Mesenchymal stem cell (in vitro differentiated cells and primary cell): ENCODE measurements at regions not wholly inside any gene's neighbourhood (a gene's known extent, or its start where the extent isn't known, plus 50 kb on each side); places are given as distances from the start of the nearest gene placed in this dataset.

Experiments used
- DNase-seq: peaks from one replicate; pipeline ENCODE4 v3.0.0-alpha.2; 2013
- H2AFZ ChIP-seq: one replicate; pipeline ENCODE4 v1.6.1; 2013; ENCODE audit warnings: low read depth, mild to moderate bottlenecking, control low read depth, inconsistent platforms, low read length, moderate library complexity
- H2AK5ac ChIP-seq: 2 replicates; pipeline ENCODE4 v1.6.1; 2013; ENCODE audit warnings: low read length, moderate library complexity, mild to moderate bottlenecking, inconsistent platforms; ENCODE audit not compliant: severe bottlenecking
- H2BK120ac ChIP-seq: one replicate; pipeline ENCODE4 v1.6.1; 2013; ENCODE audit warnings: low read depth, mild to moderate bottlenecking, inconsistent platforms, low read length, moderate library complexity
- H2BK12ac ChIP-seq, 2 experiments: one replicate each; pipeline ENCODE4 v1.6.1; 2013; ENCODE audit warnings: inconsistent platforms in 2 of 2, low read length in 2 of 2, mild to moderate bottlenecking in 2 of 2, moderate library complexity in 2 of 2, control low read depth in 1 of 2
- H2BK15ac ChIP-seq: one replicate; pipeline ENCODE4 v1.6.1; 2013; ENCODE audit warnings: mild to moderate bottlenecking, low read depth, inconsistent platforms; ENCODE audit not compliant: poor library complexity, severe bottlenecking
- H2BK5ac ChIP-seq: 2 replicates; pipeline ENCODE4 v1.6.1; 2013; ENCODE audit warnings: low read depth, mild to moderate bottlenecking, low read length, control low read depth, inconsistent platforms; ENCODE audit not compliant: poor library complexity, severe bottlenecking
- H3K14ac ChIP-seq, 2 experiments: one replicate each; pipeline ENCODE4 v1.6.1; 2013; ENCODE audit warnings: inconsistent platforms in 2 of 2, low read length in 2 of 2, control low read depth in 1 of 2, mild to moderate bottlenecking in 1 of 2, moderate library complexity in 1 of 2
- H3K18ac ChIP-seq, 2 experiments: one replicate each; pipeline ENCODE4 v1.6.1; 2013; ENCODE audit warnings: inconsistent platforms in 2 of 2, low read length in 2 of 2, control low read depth in 1 of 2, low read depth in 1 of 2, mild to moderate bottlenecking in 1 of 2
- H3K23ac ChIP-seq, 2 experiments: one replicate each; pipeline ENCODE4 v1.6.1; 2013; ENCODE audit warnings: inconsistent platforms in 2 of 2, low read length in 2 of 2, mild to moderate bottlenecking in 2 of 2, moderate library complexity in 2 of 2, control low read depth in 1 of 2
- H3K27ac ChIP-seq: 2 replicates; pipeline ENCODE4 v1.5.1; 2013; ENCODE audit warnings: mild to moderate bottlenecking, moderate library complexity, low read length, control low read depth, inconsistent platforms; ENCODE audit not compliant: poor library complexity, severe bottlenecking
- H3K27me3 ChIP-seq, 2 experiments: 2 replicates each; pipeline versions ENCODE4 v1.6.1 to v1.7.0; 2013; ENCODE audit warnings: low read length in 2 of 2, mild to moderate bottlenecking in 2 of 2, moderate library complexity in 2 of 2, control low read depth in 1 of 2, inconsistent platforms in 1 of 2; ENCODE audit not compliant: control insufficient read depth in 1 of 2, insufficient read depth in 1 of 2
- H3K36me3 ChIP-seq, 2 experiments: 2 replicates each; pipeline versions ENCODE4 v1.6.1 to v1.7.0; 2013; ENCODE audit warnings: low read length in 2 of 2, control low read depth in 1 of 2, inconsistent platforms in 1 of 2, low read depth in 1 of 2, mild to moderate bottlenecking in 1 of 2; ENCODE audit not compliant: insufficient read depth in 2 of 2, control insufficient read depth in 1 of 2
- H3K4ac ChIP-seq, 2 experiments: one replicate each; pipeline ENCODE4 v1.6.1; 2013; ENCODE audit warnings: inconsistent platforms in 2 of 2, low read length in 2 of 2, mild to moderate bottlenecking in 2 of 2, moderate library complexity in 2 of 2, control low read depth in 1 of 2, low read depth in 1 of 2
- H3K4me1 ChIP-seq: 2 replicates; pipeline ENCODE4 v1.6.1; 2013; ENCODE audit warnings: low read depth, low read length, control low read depth; ENCODE audit not compliant: control insufficient read depth, insufficient read depth
- H3K4me2 ChIP-seq: 2 replicates; pipeline ENCODE4 v1.6.1; 2013; ENCODE audit warnings: low read length, mild to moderate bottlenecking, inconsistent platforms; ENCODE audit not compliant: poor library complexity, severe bottlenecking
- H3K4me3 ChIP-seq, 2 experiments: 2 replicates each; pipeline versions ENCODE4 v1.5.1 to v1.7.0; 2013; ENCODE audit warnings: low read length in 2 of 2, mild to moderate bottlenecking in 2 of 2, control low read depth in 1 of 2, low read depth in 1 of 2; ENCODE audit not compliant: insufficient read depth in 1 of 2
- H3K79me1 ChIP-seq: replicated peaks from 2 replicates; pipeline ENCODE4 v1.6.1; 2013; ENCODE audit warnings: mild to moderate bottlenecking, control low read depth, low read length, inconsistent platforms; ENCODE audit not compliant: poor library complexity, severe bottlenecking
- H3K9ac ChIP-seq: 2 replicates; pipeline ENCODE4 v1.7.0; 2013; ENCODE audit warnings: mild to moderate bottlenecking, low read length, moderate library complexity
- H3K9me3 ChIP-seq: 2 replicates; pipeline ENCODE4 v1.7.0; 2013; ENCODE audit warnings: mild to moderate bottlenecking, low read length; ENCODE audit not compliant: control insufficient read depth
- H4K8ac ChIP-seq: one replicate; pipeline ENCODE4 v1.6.1; 2013; ENCODE audit warnings: inconsistent platforms, mild to moderate bottlenecking, low read length, moderate library complexity
- H4K91ac ChIP-seq: one replicate; pipeline ENCODE4 v1.6.1; 2013; ENCODE audit warnings: mild to moderate bottlenecking, low read length, inconsistent platforms
- WGBS: methylation state at CpG from one replicate; pipeline ENCODE4 v1.1.7; 2013; ENCODE audit warnings: mixed read lengths; 5-methylcytosine and 5-hydroxymethylcytosine counted together

GRCh38 chr4:66216252-66216651 lies 546.0 kb upstream of the EPHA5 start:
- Histone ChIP-seq H3K9ac (no peak overlapping the region), H2AFZ (no peak overlapping the region), H3K14ac (no peak overlapping the region), H3K4me1 (no peaks in the 10 kb centered on the region), H3K4me2 (no peak overlapping the region), H3K27ac (no peak overlapping the region), H3K36me3 (no peaks in the 10 kb centered on the region), H3K9me3 (peaks cover 6% of the 10 kb centered on the region), H3K79me1 (no peaks in the 10 kb centered on the region), H2BK15ac (no peak overlapping the region), H3K4ac (no peak overlapping the region), H2BK120ac (no peak overlapping the region), H4K91ac (no peak overlapping the region), H2BK5ac (no peak overlapping the region), H2BK12ac (no peak overlapping the region), H3K18ac (no peak overlapping the region), H3K23ac (no peak overlapping the region), H3K4me3 (no peak overlapping the region), H4K8ac (no peak overlapping the region), H3K27me3 (no peaks in the 10 kb centered on the region), H2AK5ac (no peak overlapping the region)
- no peak for DNase-seq

- Histone ChIP-seq H2AFZ (no peak overlapping the region), H3K4me3 (no peak overlapping the region), H3K4me2 (no peak overlapping the region), H3K27me3 (no peaks in the 10 kb centered on the region), H3K79me1 (no peaks in the 10 kb centered on the region), H2BK15ac (no peak overlapping the region), H2AK5ac (no peak overlapping the region), H4K8ac (no peak overlapping the region), H3K14ac (no peak overlapping the region), H4K91ac (no peak overlapping the region), H3K4me1 (no peaks in the 10 kb centered on the region), H3K36me3 (no peaks in the 10 kb centered on the region), H3K27ac (no peak overlapping the region), H3K9ac (no peak overlapping the region), H2BK120ac (no peak overlapping the region), H3K9me3 (peaks cover 19% of the 10 kb centered on the region), H3K4ac (no peak overlapping the region), H2BK12ac (no peak overlapping the region), H2BK5ac (no peak overlapping the region), H3K18ac (no peak overlapping the region), H3K23ac (no peak overlapping the region)
- DNase-seq, result no peak
- 91% methylated on average over 5 of the region's 5 CpGs for WGBS
These were observed 542.2 kb upstream of the EPHA5 start for GRCh38 chr4:66212489-66212888.

- Histone ChIP-seq H3K23ac (no peak overlapping the region), H3K79me1 (no peaks in the 10 kb centered on the region), H3K27me3 (no peaks in the 10 kb centered on the region), H3K18ac (no peak overlapping the region), H3K27ac (no peak overlapping the region), H2AFZ (no peak overlapping the region), H3K14ac (no peak overlapping the region), H3K4me1 (no peaks in the 10 kb centered on the region), H4K91ac (no peak overlapping the region), H2BK5ac (no peak overlapping the region), H3K4me2 (no peak overlapping the region), H4K8ac (no peak overlapping the region), H2BK12ac (no peak overlapping the region), H3K9ac (no peak overlapping the region), H3K4ac (no peak overlapping the region), H2AK5ac (no peak overlapping the region), H3K36me3 (no peaks in the 10 kb centered on the region), H3K9me3 (peaks cover 6% of the 10 kb centered on the region), H2BK15ac (no peak overlapping the region), H3K4me3 (no peak overlapping the region), H2BK120ac (no peak overlapping the region)
- 89% methylated on average over 3 of the region's 3 CpGs for WGBS
- no peak for DNase-seq
These were observed 534.4 kb upstream of the EPHA5 start for GRCh38 chr4:66204534-66205247.

GRCh38 chr4:66202870-66203269 lies 532.6 kb upstream of the EPHA5 start:
- H3K23ac ChIP-seq, result no peak overlapping the region
- no peaks in the 10 kb centered on the region for H3K9me3 ChIP-seq
- no peak overlapping the region for H2AFZ ChIP-seq
- no peak overlapping the region for H3K4me2 ChIP-seq
- H2AK5ac ChIP-seq, result no peak overlapping the region
- no peak overlapping the region for H3K27ac ChIP-seq
- no peaks in the 10 kb centered on the region for H3K4me1 ChIP-seq
- no peak overlapping the region for H3K4ac ChIP-seq
- no peak overlapping the region for H3K14ac ChIP-seq
- DNase-seq, result no peak
- no peak overlapping the region for H3K18ac ChIP-seq
- H4K8ac ChIP-seq, result no peak overlapping the region
- no peaks in the 10 kb centered on the region for H3K36me3 ChIP-seq
- H4K91ac ChIP-seq, result no peak overlapping the region
- H2BK5ac ChIP-seq, result no peak overlapping the region
- H2BK120ac ChIP-seq, result no peak overlapping the region
- H3K79me1 ChIP-seq, result no peaks in the 10 kb centered on the region
- H2BK12ac ChIP-seq, result no peak overlapping the region
- no peak overlapping the region for H3K9ac ChIP-seq
- no peak overlapping the region for H3K4me3 ChIP-seq
- WGBS, result 89% methylated on average over 1 of the region's 4 CpGs
- H3K27me3 ChIP-seq, result no peaks in the 10 kb centered on the region
- no peak overlapping the region for H2BK15ac ChIP-seq
